ENCODE measurements at regions not wholly inside any gene's neighbourhood (a gene's known extent, or its start where the extent isn't known, plus 50 kb on each side); places are given as distances from the start of the nearest gene placed in this dataset.

DNA sequence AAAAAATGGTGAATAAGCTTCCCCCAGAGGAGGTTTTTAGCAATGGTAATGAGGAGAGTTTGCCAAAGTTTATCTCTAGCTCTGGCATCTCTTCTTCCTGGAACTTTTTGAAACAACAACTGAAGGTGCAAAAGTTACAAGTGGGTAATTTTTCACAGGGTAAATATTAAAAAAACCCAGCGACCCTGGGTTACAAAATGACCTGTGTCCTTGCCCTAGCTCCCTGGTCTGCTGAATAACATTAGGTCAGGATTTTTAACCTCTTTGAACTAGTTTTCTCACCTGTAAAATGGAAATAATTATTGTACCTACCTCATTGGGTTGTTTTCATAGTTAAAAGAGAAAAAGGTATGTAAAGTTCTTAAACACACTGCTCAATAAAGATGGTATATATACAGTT, 332.4 kb upstream of the DUSP10 start:
- TF ChIP-seq POLR2AphosphoS5 (IDR thresholded peaks at IDR 0.05) = no peak
- TF ChIP-seq CTCF (IDR thresholded peaks at IDR 0.05) = no peak
- TF ChIP-seq POLR2A (IDR thresholded peaks at IDR 0.05) = no peak
- TF ChIP-seq EP300 (IDR thresholded peaks at IDR 0.05) = no peak

Measured in sigmoid colon (tissue), 4 donors.